ENCODE measurements at regions not wholly inside any gene's neighbourhood (a gene's known extent, or its start where the extent isn't known, plus 50 kb on each side); places are given as distances from the start of the nearest gene placed in this dataset.
"Not testable (repeated sequence)": the region's sequence is repeated elsewhere in the genome, so short reads cannot be mapped to it uniquely, and the experiment has no call there.

GRCh38 chr1:21380147-21380546, 59.8 kb upstream of the NBPF3 start:
- TF ChIP-seq CTCF (IDR thresholded peaks at IDR 0.05; ENCODE audit: poor library complexity, severe bottlenecking); POLR2AphosphoS5 (IDR thresholded peaks at IDR 0.05); TAF1 (IDR thresholded peaks at IDR 0.05; ENCODE audit: low read depth); EP300 (conservative IDR thresholded peaks at IDR 0.05; ENCODE audit: poor library complexity, severe bottlenecking); REST (IDR thresholded peaks at IDR 0.05; ENCODE audit: borderline replicate concordance); EZH2 (IDR thresholded peaks at IDR 0.05; ENCODE audit: borderline replicate concordance, insufficient read depth, low read length, poor library complexity, severe bottlenecking); RAD21 (conservative IDR thresholded peaks at IDR 0.05): not testable (repeated sequence)
